BJ (cell line): ENCODE measurements at regions not wholly inside any gene's neighbourhood (a gene's known extent, or its start where the extent isn't known, plus 50 kb on each side); places are given as distances from the start of the nearest gene placed in this dataset.

ENCODE experiments used
- CTCF ChIA-PET: fragments of 350-600 bp; formaldehyde crosslinking; extraction: SDS; loops from one replicate; lab custom pipeline; 2021; ENCODE audit warnings: antibody characterized with exemption, inconsistent platforms; lab: Yijun Ruan, JAX
- POLR2A ChIA-PET: fragments of 300-600 bp; sonication (Branson Sonifier 250); formaldehyde crosslinking; extraction: SDS; loops from one replicate; lab custom pipeline; 2021; ENCODE audit warnings: antibody characterized with exemption; lab: Charles Lee
- DNase-seq: peaks from one replicate; pipeline ENCODE4 v3.0.0-alpha.2; 2011; ENCODE audit warnings: low read depth
- H3K27me3 ChIP-seq: 2 replicates; pipeline ENCODE4 v1.6.0; 2011; ENCODE audit warnings: low read length; ENCODE audit not compliant: control insufficient read depth, insufficient read depth
- H3K36me3 ChIP-seq: 2 replicates; pipeline ENCODE4 v1.5.1; 2011; ENCODE audit warnings: low read length; ENCODE audit not compliant: control insufficient read depth, insufficient read depth
- H3K4me3 ChIP-seq: 2 replicates; pipeline ENCODE4 v1.5.1; 2011; ENCODE audit warnings: low read depth, mild to moderate bottlenecking, control low read depth, low read length
- TF ChIP-seq, protein P1 (sequence below): IDR thresholded peaks from 2 replicates; pipeline ENCODE4 v1.5.1; 2011; ENCODE audit warnings: low read depth, mild to moderate bottlenecking, control low read depth, inconsistent platforms, low read length, moderate library complexity; ENCODE audit not compliant: insufficient read depth

DNA sequence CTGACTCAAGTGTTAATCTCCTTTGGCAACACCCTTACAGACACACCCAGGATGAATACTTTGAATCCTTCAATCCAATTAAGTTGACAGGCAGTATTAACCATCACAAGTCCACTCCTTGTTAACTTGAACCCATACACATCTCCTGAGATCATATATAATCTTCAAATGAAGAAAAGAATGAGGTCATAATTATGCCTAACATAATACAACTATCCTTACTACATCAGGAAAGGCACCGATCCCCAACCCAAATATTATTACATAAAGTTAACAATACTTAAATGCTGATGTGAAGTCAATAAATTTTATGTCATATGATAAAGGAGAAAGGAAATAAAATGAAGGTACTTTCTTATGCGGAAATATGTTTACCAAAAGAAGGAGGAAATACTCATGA is 649.9 kb downstream of the KCNJ2 start:
- DNase-seq = no peak
- CTCF ChIA-PET = interaction anchor here (0.6 kb wide), 1 partner anchor 12 kb away, joined by 4 read pairs; no protein-coding TSS in a partner anchor
- TF ChIP-seq, protein P1, sequence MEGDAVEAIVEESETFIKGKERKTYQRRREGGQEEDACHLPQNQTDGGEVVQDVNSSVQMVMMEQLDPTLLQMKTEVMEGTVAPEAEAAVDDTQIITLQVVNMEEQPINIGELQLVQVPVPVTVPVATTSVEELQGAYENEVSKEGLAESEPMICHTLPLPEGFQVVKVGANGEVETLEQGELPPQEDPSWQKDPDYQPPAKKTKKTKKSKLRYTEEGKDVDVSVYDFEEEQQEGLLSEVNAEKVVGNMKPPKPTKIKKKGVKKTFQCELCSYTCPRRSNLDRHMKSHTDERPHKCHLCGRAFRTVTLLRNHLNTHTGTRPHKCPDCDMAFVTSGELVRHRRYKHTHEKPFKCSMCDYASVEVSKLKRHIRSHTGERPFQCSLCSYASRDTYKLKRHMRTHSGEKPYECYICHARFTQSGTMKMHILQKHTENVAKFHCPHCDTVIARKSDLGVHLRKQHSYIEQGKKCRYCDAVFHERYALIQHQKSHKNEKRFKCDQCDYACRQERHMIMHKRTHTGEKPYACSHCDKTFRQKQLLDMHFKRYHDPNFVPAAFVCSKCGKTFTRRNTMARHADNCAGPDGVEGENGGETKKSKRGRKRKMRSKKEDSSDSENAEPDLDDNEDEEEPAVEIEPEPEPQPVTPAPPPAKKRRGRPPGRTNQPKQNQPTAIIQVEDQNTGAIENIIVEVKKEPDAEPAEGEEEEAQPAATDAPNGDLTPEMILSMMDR = no peak
- no peaks in the 10 kb centered on the region for H3K36me3 ChIP-seq
- no peak overlapping the region for H3K4me3 ChIP-seq
- POLR2A ChIA-PET = no interaction called here
- no peaks in the 10 kb centered on the region for H3K27me3 ChIP-seq

DNA sequence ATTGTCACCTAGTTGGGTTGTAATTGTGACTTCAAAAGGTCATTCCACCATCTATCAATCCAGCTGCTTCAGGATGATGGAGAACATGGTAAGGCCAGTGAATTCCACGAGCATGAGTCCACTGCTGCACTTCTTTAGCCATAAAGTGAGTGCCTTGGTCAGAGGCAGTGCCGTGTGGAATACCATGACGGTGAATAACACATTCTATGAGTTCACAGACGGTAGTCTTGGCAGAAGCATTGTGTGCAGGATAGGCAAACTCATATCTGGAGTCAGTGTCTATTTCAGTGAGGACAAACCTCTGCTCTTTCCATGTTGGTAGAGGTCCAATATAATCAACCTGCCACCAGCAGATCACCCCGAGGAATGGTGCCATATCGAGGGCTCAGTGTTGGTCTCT is 650.9 kb downstream of the KCNJ2 start:
- no peak for DNase-seq
- no peaks in the 10 kb centered on the region for H3K27me3 ChIP-seq
- CTCF ChIA-PET = no interaction called here
- no peaks in the 10 kb centered on the region for H3K36me3 ChIP-seq
- H3K4me3 ChIP-seq = no peak overlapping the region
- POLR2A ChIA-PET = no interaction called here
- TF ChIP-seq, protein P1 = no peak

DNA sequence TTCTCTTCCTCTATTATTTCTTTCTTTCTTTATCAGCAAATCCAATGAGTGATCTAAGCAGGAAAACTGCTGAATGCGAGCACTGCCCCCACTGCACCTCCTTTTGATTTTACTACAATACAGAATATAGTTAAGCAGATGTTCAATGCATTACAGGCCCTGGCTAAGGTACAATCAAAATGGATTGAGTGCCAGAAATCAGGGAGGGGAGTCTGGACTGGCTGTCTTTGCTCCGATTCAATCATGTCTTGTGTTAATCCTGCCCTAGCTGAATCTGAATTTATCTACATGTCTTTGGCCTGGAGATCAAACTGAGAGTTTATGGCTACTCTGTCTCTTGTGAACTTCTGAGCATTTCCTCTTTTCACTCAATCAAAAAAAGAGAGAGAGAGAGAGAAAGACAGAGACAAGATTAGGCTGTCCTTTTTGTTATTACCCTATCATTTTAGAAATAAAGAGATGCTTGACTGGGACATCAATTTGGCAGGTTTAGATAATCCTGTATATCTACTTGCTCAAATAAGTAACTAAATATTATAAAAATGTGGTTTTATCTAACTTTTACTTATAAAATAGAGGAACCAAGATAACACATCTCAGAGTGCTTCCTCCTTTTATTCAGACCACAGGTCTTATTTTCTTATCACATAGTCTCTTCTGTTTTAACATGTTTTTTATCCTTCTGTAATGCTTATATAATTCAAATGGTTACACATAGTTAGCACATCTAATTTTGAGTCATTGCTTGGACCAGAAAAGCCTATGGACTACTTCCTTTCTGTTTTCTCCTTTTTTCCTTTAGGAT is 656.2 kb downstream of the KCNJ2 start:
- POLR2A ChIA-PET = no interaction called here
- TF ChIP-seq, protein P1 = no peak
- H3K36me3 ChIP-seq = no peaks in the 10 kb centered on the region
- no peak for DNase-seq
- no peaks in the 10 kb centered on the region for H3K27me3 ChIP-seq
- CTCF ChIA-PET = no interaction called here
- H3K4me3 ChIP-seq = no peak overlapping the region

DNA sequence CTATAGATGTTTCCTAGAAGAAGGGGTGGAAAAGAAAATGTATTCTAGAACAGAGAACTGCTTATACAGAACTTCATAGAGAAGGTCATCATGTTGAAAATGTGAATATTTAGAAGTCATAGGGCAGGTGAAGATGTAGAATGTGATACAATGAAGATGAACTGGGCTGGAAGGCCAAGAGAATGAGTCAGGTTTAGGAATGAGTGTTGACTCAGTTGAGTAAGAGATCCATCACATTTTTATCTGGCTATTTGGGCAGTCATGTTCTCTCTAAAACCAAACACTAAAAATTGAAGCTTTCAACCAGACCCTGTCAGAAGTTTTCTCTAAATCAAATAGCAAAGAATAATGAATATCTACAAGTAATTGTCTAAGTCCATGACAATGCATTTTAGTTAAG is 660.5 kb downstream of the KCNJ2 start:
- TF ChIP-seq, protein P1 = no peak
- no peaks in the 10 kb centered on the region for H3K27me3 ChIP-seq
- no peak for DNase-seq
- POLR2A ChIA-PET = no interaction called here
- CTCF ChIA-PET = no interaction called here
- no peak overlapping the region for H3K4me3 ChIP-seq
- no peaks in the 10 kb centered on the region for H3K36me3 ChIP-seq

DNA sequence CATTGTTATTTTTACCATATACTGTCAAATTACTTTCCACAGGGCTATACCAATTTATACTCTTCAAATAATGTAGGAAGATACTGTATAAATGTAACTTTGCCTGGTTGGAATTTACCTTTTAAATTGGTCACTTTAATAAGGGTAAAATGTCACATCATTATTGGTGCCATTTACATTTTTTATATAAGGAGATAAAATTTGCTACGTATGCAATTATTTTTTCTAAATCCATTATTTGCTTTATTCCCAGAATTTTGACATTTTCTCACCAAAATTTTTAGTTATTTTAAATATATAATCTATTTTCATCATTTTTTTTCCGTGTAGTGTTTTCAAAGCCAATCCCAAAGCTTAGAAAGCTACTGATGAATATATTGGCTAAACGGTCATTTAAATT is 664.7 kb downstream of the KCNJ2 start:
- DNase-seq = no peak
- H3K4me3 ChIP-seq = no peak overlapping the region
- ChIA-PET POLR2A (no interaction called here), CTCF (no interaction called here)
- TF ChIP-seq, protein P1 = no peak
- no peaks in the 10 kb centered on the region for H3K36me3 ChIP-seq
- no peaks in the 10 kb centered on the region for H3K27me3 ChIP-seq
